HEK293 (cell line): ENCODE measurements at regions not wholly inside any gene's neighbourhood (a gene's known extent, or its start where the extent isn't known, plus 50 kb on each side); places are given as distances from the start of the nearest gene placed in this dataset.

Experiments
- CTCF ChIA-PET: fragments of 350-600 bp; formaldehyde crosslinking; extraction: SDS; loops from one replicate; lab custom pipeline; 2021; ENCODE audit warnings: antibody characterized with exemption; lab: Yijun Ruan, JAX
- POLR2A ChIA-PET: fragments of 300-600 bp; formaldehyde crosslinking; extraction: SDS; loops from one replicate; lab custom pipeline; 2020; ENCODE audit warnings: antibody characterized with exemption, inconsistent platforms; lab: Yijun Ruan, JAX
- H3K27ac ChIP-seq: fragments of 200-500 bp; sonication (Bioruptor generic); 2 replicates; pipeline ENCODE4 v1.5.1; 2014; ENCODE audit warnings: low read depth, low read length, control low read depth, inconsistent platforms; ENCODE audit errors: extremely low read depth
- H3K36me3 ChIP-seq, 2 experiments: fragments of 200-500 bp in 1 of 2; sonication (Bioruptor generic) in 1 of 2; 1 replicate in 1 of 2; 2 replicates in 1 of 2; pipeline ENCODE4 v1.5.1; 2014 to 2017; ENCODE audit warnings: inconsistent platforms in 2 of 2, low read length in 2 of 2; ENCODE audit not compliant: control insufficient read depth in 2 of 2, insufficient read depth in 1 of 2
- H3K4me1 ChIP-seq: fragments of 200-500 bp; sonication (Bioruptor generic); 2 replicates; pipeline ENCODE4 v1.5.1; 2014; ENCODE audit warnings: mild to moderate bottlenecking, low read length, inconsistent platforms; ENCODE audit not compliant: control insufficient read depth, insufficient read depth
- H3K4me3 ChIP-seq: 2 replicates; pipeline ENCODE4 v1.5.1; 2011; ENCODE audit warnings: low read depth, mild to moderate bottlenecking, control low read depth, low read length, moderate library complexity
- H3K9me3 ChIP-seq: fragments of 200-500 bp; sonication (Bioruptor generic); 2 replicates; pipeline ENCODE4 v1.5.1; 2014; ENCODE audit warnings: low read depth, low read length, inconsistent platforms; ENCODE audit not compliant: control insufficient read depth, insufficient read depth
- KLF1 ChIP-seq: fragments of 450-650 bp; formaldehyde crosslinking; IDR thresholded peaks from 2 replicates; pipeline ENCODE4 v1.5.1; 2016; ENCODE audit warnings: missing biosample characterization, missing genetic modification characterization
- KLF8 ChIP-seq: fragments of 450-650 bp; formaldehyde crosslinking; IDR thresholded peaks from 2 replicates; pipeline ENCODE4 v1.5.1; 2016; ENCODE audit warnings: missing biosample characterization, missing genetic modification characterization
- MEIS1 ChIP-seq: sonication (generic); formaldehyde crosslinking; IDR thresholded peaks from 2 replicates; pipeline ENCODE4 v1.8.1; 2022; ENCODE audit warnings: missing genetic modification reagents, mild to moderate bottlenecking, borderline replicate concordance
- REST ChIP-seq: fragments of 450-650 bp; formaldehyde crosslinking; IDR thresholded peaks from 2 replicates; pipeline ENCODE4 v1.5.1; 2016; ENCODE audit warnings: missing biosample characterization, missing genetic modification characterization
- SP2 ChIP-seq: fragments of 450-650 bp; formaldehyde crosslinking; IDR thresholded peaks from 2 replicates; pipeline ENCODE4 v1.5.1; 2016; ENCODE audit warnings: missing biosample characterization, missing genetic modification characterization
- ZBTB26 ChIP-seq: fragments of 450-650 bp; formaldehyde crosslinking; optimal IDR thresholded peaks from 2 replicates; pipeline ENCODE3; 2016; ENCODE audit warnings: missing biosample characterization, mild to moderate bottlenecking, missing genetic modification characterization
- ZNF146 ChIP-seq: fragments of 450-650 bp; formaldehyde crosslinking; IDR thresholded peaks from 2 replicates; pipeline ENCODE4 v1.5.1; 2016; ENCODE audit warnings: missing biosample characterization, missing genetic modification characterization
- ZNF184 ChIP-seq: fragments of 450-650 bp; IDR thresholded peaks from 2 replicates; pipeline ENCODE4 v1.5.1; 2018; ENCODE audit warnings: missing biosample characterization, mild to moderate bottlenecking, missing genetic modification characterization
- ZNF292 ChIP-seq: fragments of 450-650 bp; formaldehyde crosslinking; IDR thresholded peaks from 2 replicates; pipeline ENCODE4 v1.5.1; 2016; ENCODE audit warnings: low read depth, missing biosample characterization, missing genetic modification characterization, borderline replicate concordance
- ZNF350 ChIP-seq: fragments of 450-650 bp; formaldehyde crosslinking; IDR thresholded peaks from 2 replicates; pipeline ENCODE4 v1.5.0; 2017; ENCODE audit warnings: missing biosample characterization, mild to moderate bottlenecking, missing genetic modification characterization
- ZNF391 ChIP-seq: fragments of 450-650 bp; formaldehyde crosslinking; IDR thresholded peaks from 2 replicates; pipeline ENCODE4 v1.5.1; 2016; ENCODE audit warnings: low read depth, missing biosample characterization, missing genetic modification characterization, borderline replicate concordance
- ZNF560 ChIP-seq: fragments of 450-650 bp; formaldehyde crosslinking; IDR thresholded peaks from 2 replicates; pipeline ENCODE4 v1.5.1; 2017; ENCODE audit warnings: missing biosample characterization, missing genetic modification characterization, borderline replicate concordance
- TF ChIP-seq, protein P1 (sequence below): fragments of 450-650 bp; formaldehyde crosslinking; IDR thresholded peaks from 2 replicates; pipeline ENCODE4 v1.5.1; 2017; ENCODE audit warnings: missing biosample characterization, missing genetic modification characterization
- TF ChIP-seq, protein P2 (sequence below): fragments of 450-650 bp; formaldehyde crosslinking; IDR thresholded peaks from 2 replicates; pipeline ENCODE4 v1.5.1; 2017; ENCODE audit warnings: missing biosample characterization, missing genetic modification characterization

- TF ChIP-seq ZNF146 (tag by site-specific recombination) (no peak), KLF8 (tag by site-specific recombination) (no peak), ZNF184 (no peak), ZBTB26 (tag by site-specific recombination) (no peak), REST (tag by site-specific recombination) (no peak), ZNF391 (no peak), KLF1 (no peak)
- TF ChIP-seq, protein P1, sequence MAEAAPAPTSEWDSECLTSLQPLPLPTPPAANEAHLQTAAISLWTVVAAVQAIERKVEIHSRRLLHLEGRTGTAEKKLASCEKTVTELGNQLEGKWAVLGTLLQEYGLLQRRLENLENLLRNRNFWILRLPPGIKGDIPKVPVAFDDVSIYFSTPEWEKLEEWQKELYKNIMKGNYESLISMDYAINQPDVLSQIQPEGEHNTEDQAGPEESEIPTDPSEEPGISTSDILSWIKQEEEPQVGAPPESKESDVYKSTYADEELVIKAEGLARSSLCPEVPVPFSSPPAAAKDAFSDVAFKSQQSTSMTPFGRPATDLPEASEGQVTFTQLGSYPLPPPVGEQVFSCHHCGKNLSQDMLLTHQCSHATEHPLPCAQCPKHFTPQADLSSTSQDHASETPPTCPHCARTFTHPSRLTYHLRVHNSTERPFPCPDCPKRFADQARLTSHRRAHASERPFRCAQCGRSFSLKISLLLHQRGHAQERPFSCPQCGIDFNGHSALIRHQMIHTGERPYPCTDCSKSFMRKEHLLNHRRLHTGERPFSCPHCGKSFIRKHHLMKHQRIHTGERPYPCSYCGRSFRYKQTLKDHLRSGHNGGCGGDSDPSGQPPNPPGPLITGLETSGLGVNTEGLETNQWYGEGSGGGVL, result no peak
- TF ChIP-seq, protein P2, sequence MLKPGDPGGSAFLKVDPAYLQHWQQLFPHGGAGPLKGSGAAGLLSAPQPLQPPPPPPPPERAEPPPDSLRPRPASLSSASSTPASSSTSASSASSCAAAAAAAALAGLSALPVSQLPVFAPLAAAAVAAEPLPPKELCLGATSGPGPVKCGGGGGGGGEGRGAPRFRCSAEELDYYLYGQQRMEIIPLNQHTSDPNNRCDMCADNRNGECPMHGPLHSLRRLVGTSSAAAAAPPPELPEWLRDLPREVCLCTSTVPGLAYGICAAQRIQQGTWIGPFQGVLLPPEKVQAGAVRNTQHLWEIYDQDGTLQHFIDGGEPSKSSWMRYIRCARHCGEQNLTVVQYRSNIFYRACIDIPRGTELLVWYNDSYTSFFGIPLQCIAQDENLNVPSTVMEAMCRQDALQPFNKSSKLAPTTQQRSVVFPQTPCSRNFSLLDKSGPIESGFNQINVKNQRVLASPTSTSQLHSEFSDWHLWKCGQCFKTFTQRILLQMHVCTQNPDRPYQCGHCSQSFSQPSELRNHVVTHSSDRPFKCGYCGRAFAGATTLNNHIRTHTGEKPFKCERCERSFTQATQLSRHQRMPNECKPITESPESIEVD (tag by site-specific recombination), result no peak
- POLR2A ChIA-PET, result no interaction called here
- Histone ChIP-seq H3K4me3 (no peak overlapping the region), H3K4me1 (no peaks in the 10 kb centered on the region), H3K36me3 (no peaks in the 10 kb centered on the region), H3K27ac (no peak overlapping the region), H3K9me3 (no peaks in the 10 kb centered on the region)
- CTCF ChIA-PET, result no interaction called here
These were observed 1045.3 kb downstream of the TUSC7 start for GRCh38 chr3:117754841-117755240.

GRCh38 chr3:117756563-117756962 lies 1047.0 kb downstream of the TUSC7 start:
- no peak overlapping the region for H3K27ac ChIP-seq
- no peaks in the 10 kb centered on the region for H3K9me3 ChIP-seq
- ChIA-PET CTCF (interaction anchor here (0.7 kb wide), 1 partner anchor 166 kb away, joined by 3 read pairs; no protein-coding TSS in a partner anchor), POLR2A (no interaction called here)
- no peaks in the 10 kb centered on the region for H3K4me1 ChIP-seq
- H3K4me3 ChIP-seq, result no peak overlapping the region
- TF ChIP-seq MEIS1, result peak; percentile 68; the same call in 1 of the 2 replicates
- no peak for TF ChIP-seq SP2 (tag by site-specific recombination)
- no peaks in the 10 kb centered on the region for H3K36me3 ChIP-seq

DNA sequence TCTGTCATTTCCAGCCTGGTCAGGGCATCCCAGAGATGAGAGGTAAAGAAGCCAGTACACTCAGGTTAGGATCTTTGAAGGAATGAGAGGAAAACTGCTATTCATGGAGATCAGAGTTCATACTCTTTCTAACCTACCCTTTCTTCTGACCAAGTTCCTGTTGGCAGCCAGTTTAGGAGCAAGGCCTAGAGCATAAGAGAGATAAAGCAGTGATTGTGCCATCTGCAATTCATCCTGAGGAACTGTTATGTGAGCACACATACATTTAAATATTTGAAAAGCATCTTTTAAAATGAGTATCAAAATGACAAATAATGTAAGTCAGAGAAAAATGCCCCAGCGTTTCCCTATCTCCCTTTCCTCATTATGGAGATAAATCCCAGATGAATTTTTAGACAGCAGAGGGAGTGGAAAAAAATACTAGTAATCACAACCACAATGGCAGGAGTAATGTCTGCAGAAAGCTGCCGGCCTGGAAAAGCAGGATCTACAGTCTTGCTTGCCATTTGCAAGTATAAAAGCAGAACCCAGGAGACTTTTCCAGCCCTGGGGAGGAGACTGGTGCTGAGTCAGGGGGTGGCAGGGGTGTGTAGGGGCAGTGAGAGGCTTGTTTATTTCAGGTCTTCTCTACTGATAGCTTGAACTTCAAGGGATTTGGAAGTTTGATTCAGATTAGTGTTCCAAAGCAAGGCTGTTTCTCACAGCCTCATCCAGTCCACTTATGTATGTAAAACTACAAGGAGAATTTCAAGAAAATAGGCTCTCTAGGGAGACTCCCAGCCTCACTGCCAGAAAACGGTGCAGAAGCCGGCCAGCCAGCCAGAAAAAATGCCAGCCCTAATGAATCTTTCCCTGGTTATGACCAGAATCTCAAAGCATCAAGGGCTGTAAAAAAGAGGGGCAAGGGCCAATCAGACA lies 1052.4 kb downstream of the TUSC7 start:
- no peak overlapping the region for H3K27ac ChIP-seq
- ChIA-PET POLR2A (no interaction called here), CTCF (no interaction called here)
- no peak for TF ChIP-seq ZNF292
- no peak for TF ChIP-seq ZNF560 (tag by site-specific recombination)
- TF ChIP-seq ZNF350, result no peak
- TF ChIP-seq, all 188 proteins: peak for 0
- Histone ChIP-seq H3K4me3 (no peak overlapping the region), H3K9me3 (no peaks in the 10 kb centered on the region), H3K36me3 (no peaks in the 10 kb centered on the region), H3K4me1 (no peaks in the 10 kb centered on the region)
